Muscle of leg (tissue), 3 donors: ENCODE measurements at regions not wholly inside any gene's neighbourhood (a gene's known extent, or its start where the extent isn't known, plus 50 kb on each side); places are given as distances from the start of the nearest gene placed in this dataset.
A peak's percentile ranks its signal among the peaks of the same experiment; 100 is the strongest.

Source experiments
- DNase-seq: peaks from one replicate; pipeline ENCODE4 v3.0.0; 2013
- H3K27ac ChIP-seq: one replicate; pipeline ENCODE4 v1.5.1; 2013; ENCODE audit warnings: mild to moderate bottlenecking, low read length, control low read depth
- H3K27me3 ChIP-seq: one replicate; pipeline ENCODE4 v1.6.1; 2013; ENCODE audit warnings: low read length; ENCODE audit not compliant: control insufficient read depth, insufficient read depth
- H3K36me3 ChIP-seq: one replicate; pipeline ENCODE4 v1.6.1; 2013; ENCODE audit warnings: low read length; ENCODE audit not compliant: control insufficient read depth, insufficient read depth
- H3K4me1 ChIP-seq: one replicate; pipeline ENCODE4 v1.6.1; 2013; ENCODE audit warnings: low read length; ENCODE audit not compliant: control insufficient read depth, insufficient read depth
- H3K4me3 ChIP-seq: one replicate; pipeline ENCODE4 v1.5.1; 2013; ENCODE audit warnings: low read length, control low read depth
- H3K9me3 ChIP-seq: replicated peaks from 2 replicates; pipeline ENCODE4 v1.6.1; 2013; ENCODE audit warnings: low read depth, low read length; ENCODE audit not compliant: control insufficient read depth
- WGBS: methylation state at CpG from one replicate; pipeline ENCODE4 v1.1.5; 2013; ENCODE audit warnings: missing lambda C conversion rate; ENCODE audit not compliant: insufficient coverage; 5-methylcytosine and 5-hydroxymethylcytosine counted together

- H3K36me3 ChIP-seq, result no peaks in the 10 kb centered on the region
- WGBS, result 64% methylated on average over 7 of the region's 9 CpGs
Measured at GRCh38 chr12:97260786-97261185, 201.8 kb upstream of the RMST start.

DNA sequence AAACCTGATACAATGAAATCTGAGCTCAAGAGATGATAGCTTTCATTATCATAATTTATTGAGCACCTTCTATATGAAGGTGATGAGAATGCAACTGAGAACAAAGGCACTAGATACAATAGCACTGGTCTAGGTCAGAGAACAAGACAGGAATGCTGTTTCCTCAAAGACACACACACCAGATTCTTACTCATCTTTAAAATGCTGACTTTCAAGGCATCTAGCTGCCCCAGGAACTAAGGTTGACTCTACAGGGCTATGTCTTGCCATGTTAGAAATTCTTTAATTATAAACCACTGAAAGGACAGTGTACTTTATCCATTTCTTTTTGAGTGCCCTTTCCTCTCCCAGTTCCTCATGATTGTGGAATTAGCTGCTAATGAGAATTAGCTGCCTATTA is 195.4 kb upstream of the RMST start:
- H3K4me1 ChIP-seq, result no peaks in the 10 kb centered on the region
- no peak overlapping the region for H3K4me3 ChIP-seq
- H3K27me3 ChIP-seq, result no peaks in the 10 kb centered on the region
- peaks cover 3% of the 10 kb centered on the region for H3K9me3 ChIP-seq
- no peak overlapping the region for H3K27ac ChIP-seq
- H3K36me3 ChIP-seq, result no peaks in the 10 kb centered on the region
- no peak for DNase-seq

More at GRCh38 chr12:97260786-97261185, 201.8 kb upstream of the RMST start:
- no peak for DNase-seq
- no peak overlapping the region for H3K4me3 ChIP-seq
- no peaks in the 10 kb centered on the region for H3K27me3 ChIP-seq
- H3K27ac ChIP-seq, result no peak overlapping the region
- peaks cover 11% of the 10 kb centered on the region for H3K4me1 ChIP-seq
- peaks cover 2% of the 10 kb centered on the region for H3K9me3 ChIP-seq

GRCh38 chr12:97267594-97268202 is 194.9 kb upstream of the RMST start:
- no peaks in the 10 kb centered on the region for H3K36me3 ChIP-seq
- 44% methylated on average over 1 of the region's 3 CpGs for WGBS
- no peak overlapping the region for H3K4me3 ChIP-seq
- no peaks in the 10 kb centered on the region for H3K4me1 ChIP-seq
- H3K27me3 ChIP-seq, result no peaks in the 10 kb centered on the region
- peaks cover 6% of the 10 kb centered on the region for H3K9me3 ChIP-seq
- DNase-seq, result no peak
- H3K27ac ChIP-seq, result no peak overlapping the region

DNA sequence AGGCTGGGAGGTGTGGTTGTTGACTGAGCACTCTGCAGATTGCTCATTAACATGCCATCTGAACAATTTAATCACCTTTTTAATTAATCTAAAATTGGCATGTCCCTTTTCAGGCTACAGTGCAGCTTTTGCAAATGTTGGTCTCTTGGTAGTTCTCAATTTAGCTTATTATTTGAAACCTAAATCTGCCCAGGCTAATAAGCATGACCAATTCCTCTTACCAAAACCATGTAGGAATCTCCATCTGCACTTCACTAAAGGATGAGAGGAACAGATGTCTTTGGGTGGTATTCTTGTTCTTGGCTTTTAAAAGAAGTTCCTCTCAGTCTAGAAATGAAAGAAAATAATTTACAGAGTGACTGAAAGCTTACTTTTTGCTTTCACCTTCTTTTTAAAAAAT is 190.1 kb upstream of the RMST start:
- DNase-seq, result no peak
- peaks cover 23% of the 10 kb centered on the region for H3K4me1 ChIP-seq
- H3K9me3 ChIP-seq, result peaks cover 4% of the 10 kb centered on the region
- H3K27me3 ChIP-seq, result no peaks in the 10 kb centered on the region
- H3K36me3 ChIP-seq, result no peaks in the 10 kb centered on the region
- H3K4me3 ChIP-seq, result no peak overlapping the region
- H3K27ac ChIP-seq, result no peak overlapping the region

- Histone ChIP-seq H3K4me3 (no peak overlapping the region), H3K27me3 (no peaks in the 10 kb centered on the region), H3K36me3 (no peaks in the 10 kb centered on the region), H3K27ac (no peak overlapping the region), H3K9me3 (peaks cover 4% of the 10 kb centered on the region), H3K4me1 (peaks cover 23% of the 10 kb centered on the region)
- DNase-seq, result no peak
- no CpG with 5 or more reads among the region's 2 CpGs for WGBS
Measured at GRCh38 chr12:97274386-97274785, 188.2 kb upstream of the RMST start.

DNA sequence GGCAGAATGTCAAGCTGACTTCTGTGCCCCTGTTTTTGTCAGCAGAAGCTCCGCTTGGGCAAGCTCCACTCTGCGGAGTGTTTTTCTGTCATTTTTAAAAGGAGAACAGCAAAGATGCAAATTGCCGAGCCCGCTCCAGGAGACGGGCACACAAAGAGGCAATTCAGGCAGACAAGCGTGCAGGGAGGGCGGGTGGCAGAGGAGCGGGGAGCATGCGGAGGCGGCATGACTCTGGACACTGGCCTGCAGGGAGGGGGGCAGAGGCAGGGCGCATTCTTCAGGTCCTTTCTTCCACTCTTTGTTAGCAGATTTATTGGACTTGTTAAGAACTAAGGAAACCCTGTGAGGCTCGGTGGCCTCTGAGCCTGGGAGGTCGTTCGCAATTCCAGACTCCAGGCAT is 187.3 kb upstream of the RMST start:
- Histone ChIP-seq H3K27ac (no peak overlapping the region), H3K27me3 (no peaks in the 10 kb centered on the region), H3K4me3 (no peak overlapping the region), H3K36me3 (no peaks in the 10 kb centered on the region), H3K9me3 (peaks cover 4% of the 10 kb centered on the region), H3K4me1 (peaks cover 23% of the 10 kb centered on the region)
- DNase-seq, result peak; percentile 21
- 16% methylated on average over 12 of the region's 14 CpGs for WGBS

DNA sequence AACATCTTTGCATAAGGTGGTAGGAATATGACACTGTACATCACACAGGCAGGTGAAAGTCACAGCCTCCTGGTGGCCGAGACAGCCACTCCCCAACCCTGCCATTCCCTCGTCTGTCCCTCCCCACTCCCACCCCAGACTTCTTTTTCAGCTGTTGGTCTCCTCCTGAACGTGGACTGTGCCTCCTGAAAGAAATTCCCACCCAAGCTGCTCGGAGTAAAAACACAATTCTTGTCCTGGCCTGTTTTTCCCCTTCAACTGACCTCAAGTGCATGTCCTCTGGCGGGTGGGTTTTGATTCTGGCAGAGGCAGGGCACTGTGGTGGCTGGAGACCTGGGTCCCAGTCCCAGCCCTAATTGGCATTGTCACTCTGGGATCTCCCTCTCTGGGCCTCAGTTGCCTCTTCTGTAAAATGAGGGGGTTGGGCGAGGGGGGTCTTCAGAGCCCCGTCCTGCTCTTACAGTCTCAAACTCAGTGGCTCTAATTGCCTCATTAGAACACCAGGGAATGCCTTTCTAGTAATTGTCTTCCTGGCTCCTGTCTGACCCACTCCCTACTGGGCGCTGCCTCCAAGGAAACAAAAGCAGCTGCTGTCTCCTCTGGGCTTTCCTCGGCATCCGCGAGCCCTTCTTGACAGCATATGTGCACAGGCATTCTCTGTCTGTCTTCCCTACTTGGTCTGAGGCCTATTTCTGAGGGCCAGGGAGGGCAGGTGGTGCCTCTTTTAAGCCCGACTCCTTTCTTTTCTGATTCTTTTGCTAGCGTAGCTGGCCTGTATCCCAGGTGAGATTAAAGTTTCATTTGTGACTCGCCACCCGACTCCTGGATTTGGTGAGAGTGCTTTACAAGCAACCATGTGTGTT is 186.6 kb upstream of the RMST start:
- Histone ChIP-seq H3K4me1 (peaks cover 23% of the 10 kb centered on the region), H3K9me3 (peaks cover 4% of the 10 kb centered on the region), H3K4me3 (no peak overlapping the region), H3K36me3 (no peaks in the 10 kb centered on the region), H3K27ac (peak overlapping the region; percentile 65), H3K27me3 (no peaks in the 10 kb centered on the region)
- peak; percentile 56 for DNase-seq
- WGBS, result 39% methylated on average over 8 of the region's 15 CpGs

GRCh38 chr12:97276661-97277429 is 185.8 kb upstream of the RMST start:
- peaks cover 4% of the 10 kb centered on the region for H3K9me3 ChIP-seq
- WGBS, result 73% methylated on average over 1 of the region's 1 CpG
- H3K36me3 ChIP-seq, result no peaks in the 10 kb centered on the region
- H3K27ac ChIP-seq, result peak overlapping the region; percentile 65
- H3K4me3 ChIP-seq, result no peak overlapping the region
- peaks cover 23% of the 10 kb centered on the region for H3K4me1 ChIP-seq
- no peaks in the 10 kb centered on the region for H3K27me3 ChIP-seq
- DNase-seq, result no peak

- DNase-seq, result no peak
- no peaks in the 10 kb centered on the region for H3K36me3 ChIP-seq
- WGBS, result 93% methylated on average over 5 of the region's 8 CpGs
- H3K27ac ChIP-seq, result no peak overlapping the region
- H3K9me3 ChIP-seq, result no peaks in the 10 kb centered on the region
- H3K4me1 ChIP-seq, result no peaks in the 10 kb centered on the region
- no peaks in the 10 kb centered on the region for H3K27me3 ChIP-seq
- H3K4me3 ChIP-seq, result no peak overlapping the region
Measured at GRCh38 chr12:97283297-97283696, 179.3 kb upstream of the RMST start.

DNA sequence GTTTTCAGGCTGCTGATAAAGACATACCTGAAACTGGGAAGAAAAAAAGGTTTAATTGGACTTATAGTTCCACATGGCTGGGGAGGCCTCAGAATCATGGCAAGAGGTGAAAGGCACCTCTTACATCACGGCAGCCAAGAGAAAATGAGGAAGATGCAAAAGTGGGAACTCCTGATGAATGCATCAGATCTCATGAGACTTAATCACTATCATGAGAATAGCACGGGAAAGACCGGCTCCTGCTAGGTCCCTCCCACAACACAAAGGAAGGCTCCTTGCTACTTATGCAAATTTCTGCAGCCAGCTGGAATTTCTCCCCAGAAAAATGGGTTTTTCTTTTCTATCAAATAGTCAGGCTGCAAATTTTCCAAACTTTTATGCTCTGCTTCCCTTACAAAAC is 174.1 kb upstream of the RMST start:
- H3K4me3 ChIP-seq, result no peak overlapping the region
- 77% methylated on average over 2 of the region's 3 CpGs for WGBS
- H3K9me3 ChIP-seq, result no peaks in the 10 kb centered on the region
- H3K27ac ChIP-seq, result no peak overlapping the region
- no peaks in the 10 kb centered on the region for H3K4me1 ChIP-seq
- DNase-seq, result no peak
- no peaks in the 10 kb centered on the region for H3K27me3 ChIP-seq
- no peaks in the 10 kb centered on the region for H3K36me3 ChIP-seq
